G401.6 (cell line): ENCODE measurements at regions not wholly inside any gene's neighbourhood (a gene's known extent, or its start where the extent isn't known, plus 50 kb on each side); places are given as distances from the start of the nearest gene placed in this dataset.
A peak's percentile ranks its signal among the peaks of the same experiment; 100 is the strongest.

ENCODE experiments used
- FAIRE-seq: peaks from 2 replicates; lab custom pipeline; 2012; peaks lifted over from hg19 to GRCh38; lab: Jason Lieb, UNC

GRCh38 chr7:25361387-25361786 is 133.1 kb upstream of the NPVF start:
- no peak for FAIRE-seq

GRCh38 chr7:25361863-25362262 is 133.6 kb upstream of the NPVF start:
- no peak for FAIRE-seq

- no peak for FAIRE-seq
Observed at GRCh38 chr7:25368599-25369201, 140.4 kb upstream of the NPVF start.

GRCh38 chr7:25369786-25370185 is 141.5 kb upstream of the NPVF start:
- FAIRE-seq, result no peak

- FAIRE-seq, result peak; percentile 69
Observed at GRCh38 chr7:25371972-25372371, 143.7 kb upstream of the NPVF start.

- FAIRE-seq, result peak; percentile 73
Observed at GRCh38 chr7:25375805-25376600, 147.7 kb upstream of the NPVF start.

- FAIRE-seq, result peak; percentile 88
Observed at GRCh38 chr7:25379351-25380300, 151.3 kb upstream of the NPVF start.

GRCh38 chr7:25381818-25382589 is 153.7 kb upstream of the NPVF start:
- peak; percentile 60 for FAIRE-seq

GRCh38 chr7:25382869-25383268 is 154.6 kb upstream of the NPVF start:
- FAIRE-seq, result peak; percentile 62

GRCh38 chr7:25383402-25383801 is 155.1 kb upstream of the NPVF start:
- peak; percentile 41 for FAIRE-seq

GRCh38 chr7:25384788-25385505 is 156.7 kb upstream of the NPVF start:
- peak; percentile 99 for FAIRE-seq

- no peak for FAIRE-seq
Observed at GRCh38 chr7:25385506-25386136, 157.3 kb upstream of the NPVF start.

GRCh38 chr7:25386311-25386744 is 158.0 kb upstream of the NPVF start:
- FAIRE-seq, result no peak

GRCh38 chr7:25388681-25389080 is 160.4 kb upstream of the NPVF start:
- FAIRE-seq, result peak; percentile 79

- FAIRE-seq, result peak; percentile 99
Observed at GRCh38 chr7:25389489-25390106, 161.3 kb upstream of the NPVF start.

- FAIRE-seq, result peak; percentile 100
Observed at GRCh38 chr7:25391295-25391861, 163.1 kb upstream of the NPVF start.

- FAIRE-seq, result no peak
Observed at GRCh38 chr7:25391961-25392587, 163.8 kb upstream of the NPVF start.

GRCh38 chr7:25392588-25393338 is 164.5 kb upstream of the NPVF start:
- FAIRE-seq, result no peak

GRCh38 chr7:25395976-25396375 is 167.7 kb upstream of the NPVF start:
- no peak for FAIRE-seq
